GDM1 (cell line): ENCODE measurements at regions not wholly inside any gene's neighbourhood (a gene's known extent, or its start where the extent isn't known, plus 50 kb on each side); places are given as distances from the start of the nearest gene placed in this dataset.

Source experiments
- DNase-seq: peaks from one replicate; lab custom pipeline; 2025; lab: John Stamatoyannopoulos, UW

DNA sequence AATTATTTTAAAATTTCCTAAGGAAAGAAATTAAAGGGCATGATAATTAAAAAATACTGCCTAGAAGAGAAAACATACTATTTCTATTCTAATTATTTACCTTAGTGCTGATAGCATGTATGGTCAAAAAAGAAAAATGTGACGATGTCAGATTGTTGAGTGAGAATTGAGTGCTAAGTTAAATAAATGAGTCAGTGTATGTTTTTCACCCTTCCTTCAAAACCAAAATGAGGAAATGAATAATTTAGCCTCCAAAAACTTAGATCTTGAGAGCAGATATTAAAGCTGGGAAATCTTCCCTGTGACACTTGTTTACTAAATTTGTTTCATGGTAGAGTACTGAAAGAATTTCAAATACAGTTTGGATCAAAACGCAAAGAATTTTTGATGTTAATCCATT, 58.6 kb upstream of the NYAP2 start:
- no peak for DNase-seq

DNA sequence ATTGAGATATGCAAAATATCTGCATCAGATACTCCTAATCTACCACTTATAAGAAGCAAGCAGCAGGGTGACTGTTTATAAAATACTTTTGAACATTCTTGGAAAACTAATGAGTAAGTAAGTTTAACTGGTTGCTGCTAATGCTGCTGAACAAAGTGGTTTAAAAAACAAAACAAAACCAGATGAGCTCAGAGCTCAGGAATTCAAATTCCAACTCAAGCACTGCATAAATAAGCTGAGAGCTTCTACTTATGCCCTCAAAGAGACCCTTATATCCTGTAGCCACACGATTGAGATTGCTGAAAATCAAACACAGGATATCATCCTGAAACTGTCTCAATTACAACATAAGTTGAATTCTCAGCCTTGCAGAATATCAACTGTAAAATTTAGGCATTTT, 62.3 kb upstream of the NYAP2 start:
- DNase-seq, result no peak

- DNase-seq, result no peak
Measured at GRCh38 chr2:225334514-225334913, 65.0 kb upstream of the NYAP2 start.

GRCh38 chr2:225328192-225328591, 71.3 kb upstream of the NYAP2 start:
- DNase-seq, result no peak

DNA sequence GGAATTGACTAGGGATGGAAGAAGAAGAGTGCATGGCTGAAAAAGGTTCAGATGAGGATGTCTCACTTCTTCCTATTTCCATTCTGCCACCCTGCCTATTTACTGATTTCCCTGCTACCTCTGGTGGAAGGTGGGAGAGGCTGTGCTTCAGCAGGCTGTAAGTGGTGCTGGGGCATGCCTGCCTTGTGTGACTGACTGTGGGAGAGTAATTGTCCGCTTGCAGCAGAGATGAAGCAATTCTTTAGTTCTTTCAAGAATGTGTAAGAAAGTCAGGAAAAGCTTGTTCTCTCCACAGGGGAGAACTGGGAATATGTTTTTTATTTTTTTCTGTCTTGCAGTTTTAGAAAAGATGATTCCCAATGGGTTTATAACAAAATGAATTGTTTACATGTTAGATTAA, 72.5 kb upstream of the NYAP2 start:
- no peak for DNase-seq

GRCh38 chr2:225319872-225320271, 79.6 kb upstream of the NYAP2 start:
- no peak for DNase-seq

- no peak for DNase-seq
Measured at GRCh38 chr2:225318440-225318839, 81.1 kb upstream of the NYAP2 start.

DNA sequence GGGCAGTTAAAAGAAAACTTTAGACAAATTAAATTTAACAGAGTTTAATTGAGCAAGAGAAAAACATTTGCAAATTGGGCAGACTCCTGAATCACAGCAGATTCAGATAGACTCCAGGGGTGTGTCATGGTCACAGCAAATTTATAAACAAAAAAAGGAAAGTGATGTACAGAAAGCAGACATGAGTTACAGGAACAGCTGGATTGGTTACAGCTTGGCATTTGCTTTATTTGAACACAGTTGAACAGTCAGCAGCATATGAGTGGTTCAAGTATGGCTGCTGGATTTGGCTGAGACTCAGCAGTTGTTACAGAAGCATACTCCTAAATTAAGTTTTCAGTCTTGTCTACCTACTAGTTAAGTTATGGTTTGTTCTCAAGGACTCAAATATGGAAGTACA, 82.3 kb upstream of the NYAP2 start:
- no peak for DNase-seq

- DNase-seq, result no peak
Measured at GRCh38 chr2:225310745-225311144, 88.8 kb upstream of the NYAP2 start.

DNA sequence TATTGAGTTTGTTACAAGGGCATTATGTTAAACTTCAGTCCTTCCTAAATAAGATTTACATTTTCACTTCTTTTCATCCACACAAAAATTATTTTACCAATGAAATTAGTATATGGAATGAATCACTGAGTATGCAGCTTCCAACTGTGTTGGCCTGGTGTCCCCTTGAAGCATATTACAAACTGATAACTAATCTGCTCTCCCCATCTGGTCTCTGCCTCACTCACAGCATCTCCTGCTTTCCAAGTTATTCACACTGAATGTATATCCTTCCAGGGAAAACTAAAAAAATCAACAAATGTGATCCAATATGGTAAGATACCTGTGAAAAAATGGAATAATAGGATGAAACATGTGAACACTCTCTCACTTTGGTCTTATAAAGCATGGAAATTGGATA, 90.0 kb upstream of the NYAP2 start:
- DNase-seq, result no peak

DNA sequence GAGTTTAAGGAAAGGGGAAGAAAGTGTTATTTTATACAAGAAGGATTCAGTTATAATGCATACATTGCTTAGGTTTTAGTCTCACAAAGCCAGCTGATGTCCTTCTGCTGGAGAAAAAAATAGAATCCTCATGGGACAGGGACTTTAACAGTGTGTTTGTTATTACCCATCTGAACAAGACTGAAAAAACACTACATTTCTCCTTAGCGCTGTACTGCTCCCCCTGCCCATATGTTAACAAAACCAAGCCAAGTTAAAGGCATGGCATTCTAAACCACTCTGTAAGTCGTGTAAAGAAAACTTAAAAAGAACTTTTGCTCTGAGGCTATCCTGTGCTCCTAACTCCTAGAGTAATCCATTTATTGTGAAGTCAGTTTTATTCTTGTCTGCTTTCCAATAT, 102.6 kb upstream of the NYAP2 start:
- no peak for DNase-seq

DNA sequence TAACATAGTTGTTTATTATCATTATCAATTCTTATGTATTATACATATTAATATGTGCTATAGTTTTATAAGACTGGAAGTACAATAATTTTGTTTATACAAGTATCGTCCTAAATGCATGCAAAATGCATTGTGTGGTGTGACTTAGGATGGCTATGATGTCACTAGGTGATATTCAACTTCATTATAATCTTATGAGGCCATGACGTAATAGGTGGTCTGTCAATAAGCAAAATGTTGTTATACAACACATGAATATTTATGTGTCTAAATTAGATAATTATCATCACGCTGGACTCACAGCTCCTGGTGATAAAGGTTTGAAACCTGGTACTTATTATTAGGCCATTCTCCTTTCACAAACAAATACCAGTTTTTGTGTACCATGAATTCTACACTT, 104.4 kb upstream of the NYAP2 start:
- DNase-seq, result no peak

- DNase-seq, result no peak
Measured at GRCh38 chr2:225293638-225294037, 105.9 kb upstream of the NYAP2 start.

DNA sequence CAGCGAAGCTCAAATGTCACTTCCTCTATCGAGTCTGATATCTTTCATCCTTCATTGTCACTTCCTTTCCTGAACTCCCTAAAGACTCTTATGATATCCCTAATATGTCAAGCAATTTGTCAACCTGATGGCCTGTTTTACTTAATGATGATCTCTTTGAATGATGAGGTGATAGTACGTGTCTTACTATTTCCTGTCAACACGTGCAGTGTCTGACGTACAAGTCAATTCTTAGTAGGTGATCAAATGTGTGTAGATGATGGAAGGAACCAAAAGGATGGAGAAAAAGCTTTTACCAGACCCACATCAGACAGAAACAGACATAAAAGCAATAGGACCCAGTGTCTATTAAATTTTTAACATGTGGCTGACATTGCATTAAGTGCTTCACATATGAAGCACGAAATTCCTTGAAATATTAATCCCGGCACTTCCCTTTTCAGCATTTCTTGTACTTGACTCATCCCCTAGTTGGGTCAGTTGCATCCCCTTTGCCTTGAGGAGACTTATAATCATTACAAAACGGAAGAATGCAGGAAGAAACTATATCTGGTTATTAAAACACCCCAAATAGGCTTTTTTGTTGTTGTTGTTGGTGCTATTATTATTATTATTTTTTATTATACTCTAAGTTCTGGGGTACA, 108.6 kb upstream of the NYAP2 start:
- no peak for DNase-seq

DNA sequence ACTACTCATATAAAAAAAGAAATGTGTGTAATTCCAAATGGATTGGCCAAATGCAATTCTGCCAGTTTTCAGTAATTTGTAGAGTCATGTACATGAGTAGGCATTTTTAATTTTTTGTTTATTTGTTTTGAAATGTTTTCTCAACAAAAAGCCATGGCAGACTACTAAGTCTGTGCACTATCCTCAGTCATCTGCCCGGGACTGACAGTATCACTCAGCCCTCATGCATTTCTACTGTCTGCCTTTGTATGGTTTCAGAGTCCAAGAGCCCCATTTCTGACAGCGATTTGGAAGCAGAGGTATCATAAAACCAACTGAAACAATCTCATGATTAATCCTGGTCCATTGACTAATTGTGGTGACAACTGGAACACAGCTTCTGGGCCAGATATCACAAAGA, 109.9 kb upstream of the NYAP2 start:
- DNase-seq, result no peak

DNA sequence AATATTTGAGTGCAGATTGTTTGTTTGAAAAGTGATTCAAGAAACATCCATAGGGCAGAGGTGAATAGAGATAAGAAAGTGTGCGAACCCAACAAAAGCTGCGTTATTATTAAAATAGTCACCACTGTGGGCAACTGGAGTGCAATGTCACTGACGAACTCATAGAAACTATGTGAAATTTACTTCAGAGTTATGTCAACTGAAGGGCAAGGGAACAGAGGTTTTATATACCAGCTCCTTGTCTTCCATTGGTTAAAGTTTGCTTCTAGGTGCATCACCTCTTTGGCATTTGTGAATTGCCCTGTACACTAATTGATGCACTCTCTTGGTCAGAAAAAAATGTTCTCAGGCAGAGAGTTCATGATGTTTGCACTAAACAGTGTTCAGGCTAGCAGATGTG, 110.5 kb upstream of the NYAP2 start:
- DNase-seq, result no peak

DNA sequence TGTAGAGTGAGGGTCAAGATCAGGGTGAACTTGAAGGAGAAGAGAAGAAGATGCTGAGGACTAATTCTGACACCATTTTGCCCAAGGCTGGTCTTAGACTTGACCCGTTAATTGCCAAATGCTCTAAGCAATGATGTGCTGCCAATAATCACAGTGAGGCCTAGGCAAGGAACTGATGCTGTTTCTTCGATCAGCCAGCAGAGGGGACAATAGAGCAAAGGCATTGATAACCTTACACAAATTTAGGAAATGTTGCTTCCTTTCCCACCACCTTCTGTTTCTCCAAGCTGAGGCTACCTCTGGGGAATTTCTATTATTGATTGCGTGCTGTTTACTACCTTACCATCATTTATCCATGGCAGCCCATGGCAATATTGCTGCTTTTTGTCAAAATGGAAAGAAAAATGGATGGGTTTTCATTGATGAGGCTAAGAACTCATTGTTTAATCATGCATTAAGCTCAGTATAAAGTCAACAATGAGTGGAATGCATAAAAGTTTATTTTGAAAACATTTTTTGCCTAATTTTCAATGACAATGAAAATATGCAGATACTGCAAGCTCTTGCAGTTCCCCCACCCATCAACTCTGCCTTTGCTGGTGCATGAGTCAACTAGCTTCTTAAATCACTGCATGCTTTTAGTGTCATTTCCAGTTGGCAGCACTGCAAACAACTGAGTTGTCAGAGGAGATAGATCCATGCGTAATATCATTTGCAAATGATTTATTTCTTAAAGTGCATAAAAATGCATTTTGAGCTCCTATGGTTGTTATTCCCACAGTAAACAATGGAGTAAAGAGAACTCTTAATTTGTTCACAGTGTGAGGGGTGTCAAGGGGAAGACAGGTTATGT, 116.4 kb upstream of the NYAP2 start:
- no peak for DNase-seq

GRCh38 chr2:225276207-225276606, 123.3 kb upstream of the NYAP2 start:
- no peak for DNase-seq

DNA sequence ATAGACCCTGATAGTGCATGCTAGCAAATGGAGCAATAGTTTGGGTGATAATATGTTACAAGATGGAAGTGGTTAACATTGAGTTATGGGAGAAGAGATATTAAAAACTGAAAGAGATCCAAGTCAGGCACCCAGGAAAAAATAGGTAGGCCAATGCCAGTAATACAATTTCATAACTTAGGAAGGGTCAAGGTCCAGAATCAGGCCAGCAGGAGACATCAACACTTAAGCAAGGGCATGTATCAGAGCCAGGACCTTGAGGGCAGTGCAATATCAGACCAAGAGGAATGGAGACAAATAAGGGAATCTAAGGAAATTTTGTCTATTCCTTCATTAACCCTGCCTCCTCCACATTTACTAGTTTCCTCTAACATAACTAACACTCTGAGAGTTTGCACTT, 124.1 kb upstream of the NYAP2 start:
- DNase-seq, result no peak

- no peak for DNase-seq
Measured at GRCh38 chr2:225274751-225275150, 124.8 kb upstream of the NYAP2 start.

DNA sequence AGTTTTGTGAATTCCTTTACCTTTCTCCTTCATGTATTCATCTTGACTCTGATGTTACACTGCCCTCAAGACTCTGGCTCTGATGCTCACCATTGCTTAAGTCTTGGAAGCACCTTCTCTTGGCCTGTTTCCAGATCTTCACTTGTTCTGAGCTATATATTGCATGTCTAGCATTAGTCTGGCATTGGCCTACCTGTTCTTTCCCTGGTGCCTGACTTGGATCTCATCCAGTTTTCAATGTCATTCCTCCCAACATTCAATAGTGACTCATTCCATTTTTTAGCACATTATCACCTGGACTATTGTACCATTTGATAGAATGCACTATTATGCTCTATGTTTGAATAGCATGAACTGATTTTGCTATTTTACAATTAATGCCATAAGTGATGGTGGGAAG, 127.3 kb upstream of the NYAP2 start:
- no peak for DNase-seq

DNA sequence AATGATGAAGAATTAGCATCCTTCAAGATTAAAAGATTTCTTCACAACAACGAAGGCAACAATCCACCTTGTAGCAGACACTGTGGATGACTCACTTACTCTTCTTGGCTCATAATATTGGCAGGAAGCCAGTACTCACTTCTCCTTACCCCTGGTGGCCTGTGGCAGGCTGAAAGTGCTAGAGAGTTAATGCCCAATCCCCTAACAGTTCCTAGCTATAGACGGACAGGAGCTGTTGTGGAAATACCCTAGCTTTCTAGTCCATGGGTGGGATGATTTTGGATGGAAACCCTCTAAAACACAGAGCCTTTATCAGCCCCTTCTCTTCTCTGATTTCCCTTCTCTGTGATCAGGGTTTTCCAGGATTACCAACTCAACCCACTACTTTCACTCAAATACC, 128.6 kb upstream of the NYAP2 start:
- DNase-seq, result peak; percentile 34

- DNase-seq, result no peak
Measured at GRCh38 chr2:225270053-225270452, 129.5 kb upstream of the NYAP2 start.

DNA sequence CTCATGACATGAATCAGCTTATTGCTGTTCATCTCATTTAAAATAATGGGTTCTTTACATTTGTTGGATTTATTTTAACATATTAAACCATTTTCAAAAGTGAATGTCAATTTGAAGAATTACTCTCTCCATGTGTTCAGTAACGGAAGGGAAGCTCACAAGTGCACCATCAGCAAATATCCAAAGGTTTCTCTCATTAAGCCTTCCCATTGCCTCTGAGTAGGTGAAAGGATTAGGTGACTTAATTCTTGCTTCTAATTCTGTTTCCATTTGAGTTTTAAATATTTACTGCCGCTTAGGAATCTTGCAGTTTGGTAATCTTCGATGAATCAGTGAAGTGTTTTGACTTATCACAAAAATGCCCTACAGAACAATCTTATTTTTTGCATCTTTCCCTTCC, 145.1 kb upstream of the NYAP2 start:
- no peak for DNase-seq
